NCI-H2196 treated with DMSO at 0.1 percent for 48 hours (cell line): ENCODE measurements at regions not wholly inside any gene's neighbourhood (a gene's known extent, or its start where the extent isn't known, plus 50 kb on each side); places are given as distances from the start of the nearest gene placed in this dataset.

Experiments
- DNase-seq: peaks from one replicate; lab custom pipeline; 2025; ENCODE audit not compliant: unreplicated experiment; lab: John Stamatoyannopoulos, UW

GRCh38 chr1:29499104-29499650 lies 262.9 kb downstream of the PTPRU start:
- no peak for DNase-seq

GRCh38 chr1:29498126-29499103 lies 262.1 kb downstream of the PTPRU start:
- no peak for DNase-seq

GRCh38 chr1:29497395-29498125 lies 261.2 kb downstream of the PTPRU start:
- DNase-seq, result no peak

GRCh38 chr1:29496701-29497100 lies 260.4 kb downstream of the PTPRU start:
- DNase-seq, result no peak

- DNase-seq, result peak; percentile 37
Measured at GRCh38 chr1:29490204-29490934, 254.0 kb downstream of the PTPRU start.

GRCh38 chr1:29489471-29489870 lies 253.1 kb downstream of the PTPRU start:
- no peak for DNase-seq

GRCh38 chr1:29488794-29489311 lies 252.5 kb downstream of the PTPRU start:
- no peak for DNase-seq

- no peak for DNase-seq
Measured at GRCh38 chr1:29488086-29488793, 251.9 kb downstream of the PTPRU start.

GRCh38 chr1:29487291-29487690 lies 251.0 kb downstream of the PTPRU start:
- DNase-seq, result no peak

GRCh38 chr1:29485096-29485925 lies 249.0 kb downstream of the PTPRU start:
- DNase-seq, result no peak

- DNase-seq, result no peak
Measured at GRCh38 chr1:29482991-29483390, 246.7 kb downstream of the PTPRU start.

GRCh38 chr1:29482064-29482463 lies 245.7 kb downstream of the PTPRU start:
- DNase-seq, result no peak

- no peak for DNase-seq
Measured at GRCh38 chr1:29481031-29481430, 244.7 kb downstream of the PTPRU start.

- no peak for DNase-seq
Measured at GRCh38 chr1:29478879-29479278, 242.6 kb downstream of the PTPRU start.

- DNase-seq, result no peak
Measured at GRCh38 chr1:29478151-29478791, 241.9 kb downstream of the PTPRU start.

- DNase-seq, result no peak
Measured at GRCh38 chr1:29475326-29475725, 239.0 kb downstream of the PTPRU start.

GRCh38 chr1:29474274-29475244 lies 238.2 kb downstream of the PTPRU start:
- DNase-seq, result no peak
